ENCODE measurements at regions not wholly inside any gene's neighbourhood (a gene's known extent, or its start where the extent isn't known, plus 50 kb on each side); places are given as distances from the start of the nearest gene placed in this dataset.

GRCh38 chr3:103953796-103954195, 1412.9 kb upstream of the ALCAM start (continued):
- TF ChIP-seq ELK1 (IDR thresholded peaks at IDR 0.05; ENCODE audit: low read depth, low read length) (no peak), KDM1A (IDR thresholded peaks at IDR 0.05; ENCODE audit: low read depth) (no peak)

- ChIA-PET CTCF (no interaction called here), POLR2A (no interaction called here)
- no peaks in the 10 kb centered on the region for H3K4me1 ChIP-seq
- H3K27ac ChIP-seq, result no peak overlapping the region
- FAIRE-seq (no peak), DNase-seq (ENCODE audit: low read depth in 1 of 2, low spot score in 1 of 2) (no peak), ATAC-seq (no peak)
- H3K4me2 ChIP-seq, result no peak overlapping the region
- no peak for TF ChIP-seq CBX2 (IDR thresholded peaks at IDR 0.05; ENCODE audit: borderline replicate concordance, low read depth)
- no peak for TF ChIP-seq PHF8 (IDR thresholded peaks at IDR 0.05; ENCODE audit: borderline replicate concordance, low read depth)
- no peak for TF ChIP-seq SMC3 (IDR thresholded peaks at IDR 0.05)
- TF ChIP-seq E2F6 (IDR thresholded peaks at IDR 0.05; ENCODE audit: borderline replicate concordance, low read depth), result no peak
- no peak for TF ChIP-seq KDM5A (IDR thresholded peaks at IDR 0.05)
- TF ChIP-seq EHF (CRISPR knock-in tag; IDR thresholded peaks at IDR 0.05), result no peak
- no peak for TF ChIP-seq FOXS1 (CRISPR knock-in tag; IDR thresholded peaks at IDR 0.05)
- TF ChIP-seq HOXB13 (CRISPR knock-in tag; IDR thresholded peaks at IDR 0.05; ENCODE audit: low read depth), result no peak
- TF ChIP-seq ELK1 (IDR thresholded peaks at IDR 0.05; ENCODE audit: low read depth, low read length), result no peak
- TF ChIP-seq KDM1A (IDR thresholded peaks at IDR 0.05; ENCODE audit: low read depth), result no peak
- no peak for TF ChIP-seq EHMT2 (IDR thresholded peaks at IDR 0.05; ENCODE audit: low read depth)
- TF ChIP-seq CEBPB (IDR thresholded peaks at IDR 0.05), result no peak
- no peak for TF ChIP-seq CTCF (IDR thresholded peaks at IDR 0.05)
- no peak overlapping the region for H3K4me3 ChIP-seq
- no peaks in the 10 kb centered on the region for H3K9me3 ChIP-seq
These were observed 1405.9 kb upstream of the ALCAM start for GRCh38 chr3:103960819-103961218.

- FAIRE-seq (no peak), DNase-seq (ENCODE audit: low read depth in 1 of 2, low spot score in 1 of 2) (no peak), ATAC-seq (no peak)
- no peak overlapping the region for H3K4me3 ChIP-seq
- H3K27ac ChIP-seq, result no peak overlapping the region
- ChIA-PET CTCF (no interaction called here), POLR2A (no interaction called here)
- TF ChIP-seq USF2 (IDR thresholded peaks at IDR 0.05), result no peak
- no peak for TF ChIP-seq RARB (CRISPR knock-in tag; IDR thresholded peaks at IDR 0.05)
- TF ChIP-seq POLR2AphosphoS2 (conservative IDR thresholded peaks at IDR 0.05; ENCODE audit: low read length), result no peak
- no peak for TF ChIP-seq NR3C1 (IDR thresholded peaks at IDR 0.05)
- TF ChIP-seq SMC3 (IDR thresholded peaks at IDR 0.05), result no peak
- TF ChIP-seq CTCF (IDR thresholded peaks at IDR 0.05), result no peak
- no peak for TF ChIP-seq HMGXB4 (CRISPR knock-in tag; IDR thresholded peaks at IDR 0.05; ENCODE audit: borderline replicate concordance)
- TF ChIP-seq PBX3 (IDR thresholded peaks at IDR 0.05), result no peak
- H3K4me2 ChIP-seq, result no peak overlapping the region
- 0% methylated on average over 2 of the region's 2 CpGs for WGBS (ENCODE audit: missing lambda C conversion rate)
- no peaks in the 10 kb centered on the region for H3K4me1 ChIP-seq
- H3K9me3 ChIP-seq, result no peaks in the 10 kb centered on the region
These were observed 1403.1 kb upstream of the ALCAM start for GRCh38 chr3:103963599-103963998.

All from A549 (cell line).